Neural progenitor cell (in vitro differentiated cells): ENCODE measurements at regions not wholly inside any gene's neighbourhood (a gene's known extent, or its start where the extent isn't known, plus 50 kb on each side); places are given as distances from the start of the nearest gene placed in this dataset.

Experiments used
- DNase-seq: peaks from one replicate; pipeline ENCODE4 v3.0.0-alpha.2; 2016; ENCODE audit warnings: low spot score
- H2AFZ ChIP-seq: fragments of 200-600 bp; sonication (generic); replicated peaks from 2 replicates; pipeline ENCODE4 v1.6.1; 2016; ENCODE audit warnings: antibody characterized with exemption
- H3F3A ChIP-seq: fragments of 200-600 bp; sonication (generic); 2 replicates; pipeline ENCODE4 v1.6.1; 2016; ENCODE audit warnings: antibody characterized with exemption, low read depth
- H3K27ac ChIP-seq: fragments of 200-600 bp; sonication (generic); 2 replicates; pipeline ENCODE4 v1.5.1; 2016; ENCODE audit warnings: mild to moderate bottlenecking
- H3K27me3 ChIP-seq: fragments of 200-600 bp; sonication (generic); 2 replicates; pipeline ENCODE4 v1.6.1; 2016; ENCODE audit warnings: mild to moderate bottlenecking, moderate library complexity
- H3K36me3 ChIP-seq: fragments of 200-600 bp; sonication (generic); 2 replicates; pipeline ENCODE4 v1.5.1; 2016
- H3K4me1 ChIP-seq: fragments of 200-600 bp; sonication (generic); 2 replicates; pipeline ENCODE4 v1.6.1; 2016; ENCODE audit warnings: mixed run types
- H3K4me2 ChIP-seq: fragments of 200-600 bp; sonication (generic); 2 replicates; pipeline ENCODE4 v1.6.1; 2016
- H3K4me3 ChIP-seq: fragments of 200-600 bp; sonication (generic); 2 replicates; pipeline ENCODE4 v1.5.1; 2016
- H3K79me2 ChIP-seq: fragments of 200-600 bp; sonication (generic); 2 replicates; pipeline ENCODE4 v1.6.1; 2016; ENCODE audit warnings: low read depth
- H3K9ac ChIP-seq: fragments of 200-600 bp; sonication (generic); 2 replicates; pipeline ENCODE4 v1.6.1; 2016
- H3K9me3 ChIP-seq: fragments of 200-600 bp; sonication (generic); 2 replicates; pipeline ENCODE4 v1.5.1; 2016; ENCODE audit warnings: low read depth
- H4K20me1 ChIP-seq: fragments of 200-600 bp; sonication (generic); 2 replicates; pipeline ENCODE4 v1.6.1; 2016; ENCODE audit warnings: low read depth
- H3K27ac Mint-ChIP-seq: 3 replicates; pipeline ENCODE4 v1.8.0; 2021; ENCODE audit warnings: mixed read lengths
- H3K27me3 Mint-ChIP-seq: 2 replicates; pipeline ENCODE4 v1.8.0; 2022; ENCODE audit warnings: low read depth, mild to moderate bottlenecking, inconsistent platforms, moderate library complexity, mixed read lengths; ENCODE audit not compliant: insufficient read depth
- H3K36me3 Mint-ChIP-seq: 3 replicates; pipeline ENCODE4 v1.8.0; 2021; ENCODE audit warnings: mixed read lengths
- H3K4me1 Mint-ChIP-seq: 3 replicates; pipeline ENCODE4 v1.8.0; 2021; ENCODE audit warnings: mixed read lengths
- H3K4me3 Mint-ChIP-seq: 3 replicates; pipeline ENCODE4 v1.8.0; 2021; ENCODE audit warnings: mild to moderate bottlenecking, moderate library complexity, mixed read lengths
- H3K9me3 Mint-ChIP-seq: 3 replicates; pipeline ENCODE4 v1.8.0; 2020; ENCODE audit warnings: mixed read lengths
- EZH2 ChIP-seq: fragments of 200-600 bp; sonication (generic); IDR thresholded peaks from 2 replicates; pipeline ENCODE4 v1.6.1; 2017; ENCODE audit warnings: antibody characterized with exemption, mild to moderate bottlenecking, moderate library complexity
- EZH2phosphoT487 ChIP-seq: fragments of 200-600 bp; sonication (generic); IDR thresholded peaks from 2 replicates; pipeline ENCODE4 v1.6.1; 2017; ENCODE audit warnings: antibody characterized with exemption
- TF ChIP-seq, protein P1 (sequence below): fragments of 200-600 bp; sonication (generic); IDR thresholded peaks from 2 replicates; pipeline ENCODE4 v1.5.1; 2017; ENCODE audit warnings: antibody characterized with exemption, mild to moderate bottlenecking

- Mint-ChIP-seq H3K4me1 (peaks cover 4% of the 10 kb centered on the region), H3K27me3 (no peaks in the 10 kb centered on the region)
- H3K27ac ChIP-seq: no peak overlapping the region
These were observed 57.0 kb upstream of the ITGA11 start for GRCh38 chr15:68488966-68489365.

DNA sequence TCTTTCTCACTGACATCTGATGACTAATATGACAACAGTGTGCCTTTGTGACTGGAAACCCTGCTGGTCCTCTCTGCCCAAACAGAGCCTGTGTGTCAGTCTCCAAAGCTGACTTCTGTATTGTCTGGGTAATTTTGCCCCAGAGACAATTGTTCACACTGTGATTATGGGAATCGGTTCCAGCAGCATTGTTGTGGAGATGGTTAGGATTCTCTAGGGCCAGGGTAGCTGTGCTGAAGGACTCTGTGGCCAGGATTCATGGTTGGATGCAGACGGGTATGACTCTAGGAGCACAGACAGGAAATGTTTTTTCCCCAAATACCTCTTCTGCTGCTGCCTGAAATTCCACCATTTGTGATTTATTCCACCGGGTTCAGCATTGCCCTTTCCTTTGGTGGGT is 57.5 kb upstream of the ITGA11 start:
- no peaks in the 10 kb centered on the region for H3K27me3 ChIP-seq
- no peak overlapping the region for H3K4me3 ChIP-seq
- H3K36me3 ChIP-seq: no peaks in the 10 kb centered on the region
- H3K27me3 Mint-ChIP-seq: no peaks in the 10 kb centered on the region
- H3K4me1 ChIP-seq: no peaks in the 10 kb centered on the region
- TF ChIP-seq EZH2phosphoT487 (no peak), EZH2 (no peak)
- TF ChIP-seq, protein P1, sequence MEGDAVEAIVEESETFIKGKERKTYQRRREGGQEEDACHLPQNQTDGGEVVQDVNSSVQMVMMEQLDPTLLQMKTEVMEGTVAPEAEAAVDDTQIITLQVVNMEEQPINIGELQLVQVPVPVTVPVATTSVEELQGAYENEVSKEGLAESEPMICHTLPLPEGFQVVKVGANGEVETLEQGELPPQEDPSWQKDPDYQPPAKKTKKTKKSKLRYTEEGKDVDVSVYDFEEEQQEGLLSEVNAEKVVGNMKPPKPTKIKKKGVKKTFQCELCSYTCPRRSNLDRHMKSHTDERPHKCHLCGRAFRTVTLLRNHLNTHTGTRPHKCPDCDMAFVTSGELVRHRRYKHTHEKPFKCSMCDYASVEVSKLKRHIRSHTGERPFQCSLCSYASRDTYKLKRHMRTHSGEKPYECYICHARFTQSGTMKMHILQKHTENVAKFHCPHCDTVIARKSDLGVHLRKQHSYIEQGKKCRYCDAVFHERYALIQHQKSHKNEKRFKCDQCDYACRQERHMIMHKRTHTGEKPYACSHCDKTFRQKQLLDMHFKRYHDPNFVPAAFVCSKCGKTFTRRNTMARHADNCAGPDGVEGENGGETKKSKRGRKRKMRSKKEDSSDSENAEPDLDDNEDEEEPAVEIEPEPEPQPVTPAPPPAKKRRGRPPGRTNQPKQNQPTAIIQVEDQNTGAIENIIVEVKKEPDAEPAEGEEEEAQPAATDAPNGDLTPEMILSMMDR: no peak
- H3K27ac ChIP-seq: no peak overlapping the region
- no peaks in the 10 kb centered on the region for H3K79me2 ChIP-seq
- no peak overlapping the region for H3K4me3 Mint-ChIP-seq
- H3K4me1 Mint-ChIP-seq: peaks cover 4% of the 10 kb centered on the region
- H3K9me3 Mint-ChIP-seq: no peaks in the 10 kb centered on the region
- DNase-seq: no peak
- no peak overlapping the region for H2AFZ ChIP-seq
- H4K20me1 ChIP-seq: no peaks in the 10 kb centered on the region
- no peaks in the 10 kb centered on the region for H3F3A ChIP-seq
- H3K9ac ChIP-seq: no peak overlapping the region
- no peaks in the 10 kb centered on the region for H3K9me3 ChIP-seq
- H3K36me3 Mint-ChIP-seq: no peaks in the 10 kb centered on the region
- H3K27ac Mint-ChIP-seq: no peak overlapping the region
- no peak overlapping the region for H3K4me2 ChIP-seq

More at GRCh38 chr15:68488966-68489365, 57.0 kb upstream of the ITGA11 start:
- no peaks in the 10 kb centered on the region for H3K36me3 ChIP-seq
- no peak overlapping the region for H3K9ac ChIP-seq
- H4K20me1 ChIP-seq: no peaks in the 10 kb centered on the region
- H3K79me2 ChIP-seq: no peaks in the 10 kb centered on the region
- no peak overlapping the region for H3K4me3 Mint-ChIP-seq
- H3K36me3 Mint-ChIP-seq: no peaks in the 10 kb centered on the region
- H3K4me1 ChIP-seq: no peaks in the 10 kb centered on the region
- no peak overlapping the region for H3K4me2 ChIP-seq
- no peaks in the 10 kb centered on the region for H3K27me3 ChIP-seq
- no peak overlapping the region for H2AFZ ChIP-seq
- H3K4me3 ChIP-seq: no peak overlapping the region
- TF ChIP-seq, protein P1: no peak
- no peak for TF ChIP-seq EZH2phosphoT487
- no peak for TF ChIP-seq EZH2
- H3K9me3 ChIP-seq: no peaks in the 10 kb centered on the region
- H3K27ac Mint-ChIP-seq: no peak overlapping the region
- H3F3A ChIP-seq: no peaks in the 10 kb centered on the region
- no peaks in the 10 kb centered on the region for H3K9me3 Mint-ChIP-seq
- no peak for DNase-seq

DNA sequence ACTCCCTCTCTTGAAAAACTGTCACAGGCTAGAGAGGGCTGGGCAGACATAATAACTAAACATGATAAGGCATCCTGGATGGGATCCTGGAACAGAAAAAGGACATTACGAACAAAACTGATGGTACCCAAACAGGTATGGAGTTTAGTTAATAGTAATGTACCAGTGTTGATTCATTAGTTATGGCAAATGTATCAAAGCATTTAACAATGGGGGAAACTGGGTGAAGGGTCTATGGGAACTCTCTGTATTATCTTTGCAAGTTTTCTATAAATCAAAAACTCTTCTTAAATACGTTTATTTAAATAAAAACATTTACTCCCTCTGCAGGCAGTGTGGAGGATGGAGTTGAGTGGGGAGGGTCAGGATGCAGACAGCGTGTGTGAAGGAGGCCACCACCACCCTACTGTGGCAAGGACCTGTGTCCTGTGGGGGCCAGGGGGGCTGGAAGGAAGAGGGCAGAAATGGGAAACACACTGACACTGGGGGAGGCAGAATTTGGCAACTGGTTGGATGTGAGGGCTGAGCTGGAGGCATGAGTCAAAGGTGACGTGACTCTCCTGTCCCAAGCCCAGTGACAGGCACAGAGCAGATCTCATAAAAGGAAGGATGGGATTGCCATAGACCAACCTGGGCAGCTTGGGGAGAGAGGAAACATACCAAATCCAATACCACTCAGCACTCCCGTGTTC is 59.6 kb upstream of the ITGA11 start:
- no peaks in the 10 kb centered on the region for H3F3A ChIP-seq
- H3K9ac ChIP-seq: no peak overlapping the region
- H4K20me1 ChIP-seq: no peaks in the 10 kb centered on the region
- no peaks in the 10 kb centered on the region for H3K9me3 ChIP-seq
- no peak overlapping the region for H3K27ac ChIP-seq
- Mint-ChIP-seq H3K9me3 (no peaks in the 10 kb centered on the region), H3K4me1 (peaks cover 4% of the 10 kb centered on the region), H3K4me3 (no peak overlapping the region), H3K36me3 (no peaks in the 10 kb centered on the region), H3K27me3 (no peaks in the 10 kb centered on the region), H3K27ac (no peak overlapping the region)
- no peaks in the 10 kb centered on the region for H3K27me3 ChIP-seq
- no peak for TF ChIP-seq EZH2phosphoT487
- TF ChIP-seq, protein P1: no peak
- no peak for TF ChIP-seq EZH2
- no peak overlapping the region for H3K4me2 ChIP-seq
- no peaks in the 10 kb centered on the region for H3K4me1 ChIP-seq
- DNase-seq: no peak
- no peak overlapping the region for H3K4me3 ChIP-seq
- no peaks in the 10 kb centered on the region for H3K36me3 ChIP-seq
- H2AFZ ChIP-seq: no peak overlapping the region
- H3K79me2 ChIP-seq: no peaks in the 10 kb centered on the region
